ENCODE measurements at regions not wholly inside any gene's neighbourhood (a gene's known extent, or its start where the extent isn't known, plus 50 kb on each side); places are given as distances from the start of the nearest gene placed in this dataset.

DNA sequence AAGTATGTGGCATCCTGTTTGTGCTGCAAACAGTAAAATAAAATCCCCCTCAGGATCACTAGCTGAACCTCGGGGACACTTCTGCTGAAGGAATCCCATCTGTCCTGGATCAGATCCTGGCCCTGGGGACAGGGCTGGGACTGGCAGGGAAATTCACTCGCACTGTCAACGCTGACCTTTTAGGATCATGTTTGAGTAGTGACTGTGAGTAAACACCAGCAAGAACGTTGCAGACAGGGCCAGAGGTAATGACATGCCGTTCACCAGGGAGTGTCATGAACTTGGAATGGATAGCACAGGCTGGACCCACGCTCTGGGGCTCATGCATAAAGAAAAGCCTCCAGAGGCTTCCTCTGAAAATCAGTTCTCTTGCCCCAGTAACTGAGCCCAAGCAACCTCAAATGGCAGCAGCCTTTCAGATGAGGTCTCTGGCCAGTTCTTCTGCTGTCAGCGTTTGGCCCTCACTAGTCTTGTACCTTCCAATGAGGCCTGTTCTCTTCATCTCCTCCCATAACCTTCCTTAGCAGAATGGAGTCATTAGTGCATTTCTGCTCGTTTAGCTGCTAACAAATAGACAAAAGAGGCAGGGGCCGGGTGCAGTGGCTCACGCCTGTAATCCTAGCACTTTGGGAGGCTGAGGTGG lies 51.0 kb upstream of the BARX2 start:
- no peak for DNase-seq

GRCh38 chr11:129323896-129324502 lies 51.6 kb upstream of the BARX2 start:
- DNase-seq, result peak; percentile 77

- no peak for DNase-seq
Measured at GRCh38 chr11:129322941-129323340, 52.7 kb upstream of the BARX2 start.

DNA sequence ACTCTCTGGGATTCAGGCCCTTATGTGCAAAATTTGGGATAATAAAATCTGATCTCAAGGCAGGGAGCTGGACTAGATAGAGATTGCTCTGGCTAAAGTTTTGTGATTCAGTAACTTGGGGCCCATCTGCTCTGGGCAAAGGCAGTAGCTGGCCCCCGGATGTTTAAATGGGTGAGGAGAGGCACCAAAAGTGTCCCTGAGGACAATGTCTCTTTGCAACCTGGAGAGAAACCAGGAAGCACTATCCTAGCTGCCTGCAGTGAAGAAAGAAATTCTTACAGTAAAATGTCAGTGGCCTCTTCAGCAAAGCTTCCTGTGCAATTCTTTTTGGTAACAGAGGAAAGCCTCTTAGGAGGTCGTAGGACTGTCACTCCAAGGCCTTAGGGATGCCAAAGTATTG lies 54.6 kb upstream of the BARX2 start:
- DNase-seq, result no peak

GRCh38 chr11:129320494-129320893 lies 55.2 kb upstream of the BARX2 start:
- no peak for DNase-seq

GRCh38 chr11:129319751-129320150 lies 55.9 kb upstream of the BARX2 start:
- DNase-seq, result no peak

DNA sequence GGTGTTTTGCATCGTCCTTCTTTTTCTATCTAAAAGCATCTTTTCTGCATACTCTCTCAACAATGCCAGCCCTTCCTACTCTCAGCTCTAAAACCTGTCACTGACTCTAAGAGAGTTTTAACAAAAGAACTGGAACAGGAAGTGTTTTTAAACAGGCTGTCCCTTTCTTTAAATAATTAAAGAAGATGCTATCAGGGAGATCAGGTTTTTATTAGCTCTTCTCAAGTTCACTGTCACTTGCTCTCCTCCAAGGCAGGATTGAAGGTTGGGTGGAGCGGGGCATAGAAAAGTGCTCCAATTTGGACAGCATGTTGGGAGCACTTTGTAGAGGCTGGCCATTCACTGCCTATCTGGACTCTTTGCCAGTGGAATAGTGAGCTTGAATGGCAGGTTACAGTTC lies 56.4 kb upstream of the BARX2 start:
- DNase-seq, result no peak

DNA sequence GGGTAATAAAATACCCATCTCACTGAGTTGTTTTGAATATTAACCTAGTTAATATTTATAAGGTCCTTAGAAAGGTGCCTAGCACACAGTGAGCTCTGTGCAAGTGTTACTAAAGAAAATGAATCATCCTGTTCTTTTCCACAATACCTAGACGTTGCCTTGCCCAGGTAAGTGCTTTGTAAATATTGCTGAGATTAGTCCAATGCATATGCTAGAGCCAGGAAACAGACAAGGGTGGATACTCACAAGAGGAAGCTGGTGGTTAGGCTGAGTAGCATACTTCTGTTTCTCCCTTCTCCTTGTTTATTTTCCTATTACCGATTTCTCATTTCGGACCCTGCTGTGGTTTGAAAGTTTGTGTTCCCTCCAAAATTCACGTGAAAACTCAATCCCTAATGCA lies 58.1 kb upstream of the BARX2 start:
- DNase-seq, result no peak

DNA sequence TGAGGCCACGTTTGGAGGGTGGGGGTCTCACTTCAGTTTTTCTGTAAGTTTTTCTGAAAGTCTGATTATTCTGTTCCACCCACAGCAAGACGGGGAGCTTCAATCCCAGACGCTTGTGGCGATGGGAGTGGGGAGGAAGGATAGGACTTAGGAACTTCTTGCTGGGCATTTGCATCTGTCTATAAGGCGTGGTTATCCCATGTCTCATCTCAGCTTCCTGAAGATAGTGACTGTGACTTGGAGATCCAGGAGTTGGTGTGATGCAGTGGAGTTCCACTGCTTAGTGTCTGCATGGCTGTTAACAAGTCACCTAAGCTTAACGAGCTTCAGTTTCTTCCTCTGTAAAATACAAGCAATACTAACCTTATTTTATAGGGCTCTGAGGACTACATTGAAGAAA lies 58.9 kb upstream of the BARX2 start:
- DNase-seq, result no peak

DNA sequence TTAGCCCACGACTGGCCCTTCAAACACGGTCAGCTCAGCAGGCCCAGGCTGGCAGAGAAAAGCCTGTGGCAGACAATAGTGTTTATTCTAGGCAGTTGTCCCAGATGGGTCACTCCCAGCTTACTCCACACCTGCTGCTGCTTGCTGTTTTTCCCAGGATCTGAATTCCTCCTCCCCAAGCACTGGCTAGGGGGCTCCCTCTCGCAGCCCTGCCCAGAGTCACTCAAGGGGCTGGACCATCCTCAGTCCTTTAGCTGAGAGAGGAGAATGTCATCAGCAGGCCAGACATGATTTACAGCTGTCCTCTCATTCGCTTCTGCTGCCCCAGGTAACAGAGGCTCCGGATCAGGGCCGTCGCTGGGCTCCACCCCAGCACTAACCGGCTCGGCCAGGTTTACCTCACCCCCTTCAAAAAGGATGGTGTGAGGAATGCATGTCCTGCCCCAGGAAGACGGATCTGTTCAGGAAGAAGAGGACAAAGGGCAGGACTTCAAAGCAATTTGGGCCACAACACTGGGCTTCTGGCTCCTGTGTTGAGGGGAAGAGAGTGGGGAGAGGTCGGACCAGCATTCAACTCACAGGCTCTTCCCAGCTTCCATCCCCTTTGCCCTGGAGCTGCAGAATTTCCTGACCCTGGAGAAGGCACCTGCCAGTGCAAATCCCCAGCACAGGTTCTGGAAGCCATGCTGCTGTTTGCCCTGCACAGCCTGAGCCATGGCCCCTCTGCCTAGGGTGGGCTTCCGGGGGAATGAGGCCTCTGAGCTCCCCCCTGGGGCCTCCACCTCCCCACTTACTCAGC lies 59.7 kb upstream of the BARX2 start:
- DNase-seq, result no peak

DNA sequence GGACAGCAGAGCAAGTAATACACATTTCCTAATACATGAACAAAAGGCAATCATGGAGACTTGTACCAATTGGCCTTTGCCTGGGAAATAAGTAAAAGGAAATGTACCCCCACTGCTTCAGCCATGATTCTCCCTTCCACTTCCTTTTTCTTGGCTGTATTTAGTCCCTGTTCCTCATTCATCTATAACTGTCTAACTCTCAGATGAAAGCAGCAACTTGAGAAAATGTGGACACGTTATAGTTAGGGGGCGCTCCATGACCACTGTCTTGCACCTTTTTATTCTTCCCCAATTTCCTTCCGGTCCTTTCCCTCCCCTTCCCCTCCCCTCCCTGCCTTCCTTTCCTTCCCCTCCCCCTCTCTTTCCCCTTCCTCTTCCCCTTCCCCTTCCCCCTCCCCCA lies 61.3 kb upstream of the BARX2 start:
- peak; percentile 13 for DNase-seq

DNA sequence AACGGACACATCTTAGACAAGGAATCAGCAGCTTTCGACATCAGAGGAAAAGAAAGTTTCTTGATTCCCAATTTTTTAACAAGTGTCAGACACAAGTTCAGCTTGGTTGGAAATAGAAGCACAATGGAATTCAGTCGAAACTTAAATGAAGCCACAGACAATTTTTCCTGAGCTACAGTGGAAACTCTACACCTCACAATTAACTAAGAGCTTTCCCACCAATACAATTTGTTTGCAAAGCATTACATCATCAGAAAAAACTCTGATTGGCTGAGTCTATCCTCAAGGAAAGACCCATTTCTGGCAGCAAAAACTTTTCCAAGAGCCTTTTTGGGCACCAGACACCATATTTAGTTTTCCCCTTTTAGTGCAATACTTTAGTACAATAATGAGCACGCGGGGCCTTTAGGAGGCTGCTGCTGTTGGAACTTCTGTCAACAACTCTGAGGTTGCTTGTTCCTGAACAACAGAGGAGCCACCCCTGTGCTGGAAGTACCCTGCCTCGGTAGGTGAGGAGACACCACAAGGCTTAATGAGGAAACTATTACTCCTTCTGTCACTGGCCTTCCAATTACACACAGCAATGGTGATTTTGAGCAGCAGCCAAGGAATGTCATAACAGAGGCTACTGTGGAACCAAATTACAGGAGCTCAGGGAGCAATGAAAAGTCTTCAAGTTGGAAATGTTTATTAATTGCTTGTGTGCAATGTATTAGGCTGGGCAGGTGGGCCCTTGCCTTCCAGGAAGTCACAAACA lies 61.9 kb upstream of the BARX2 start:
- DNase-seq, result no peak

DNA sequence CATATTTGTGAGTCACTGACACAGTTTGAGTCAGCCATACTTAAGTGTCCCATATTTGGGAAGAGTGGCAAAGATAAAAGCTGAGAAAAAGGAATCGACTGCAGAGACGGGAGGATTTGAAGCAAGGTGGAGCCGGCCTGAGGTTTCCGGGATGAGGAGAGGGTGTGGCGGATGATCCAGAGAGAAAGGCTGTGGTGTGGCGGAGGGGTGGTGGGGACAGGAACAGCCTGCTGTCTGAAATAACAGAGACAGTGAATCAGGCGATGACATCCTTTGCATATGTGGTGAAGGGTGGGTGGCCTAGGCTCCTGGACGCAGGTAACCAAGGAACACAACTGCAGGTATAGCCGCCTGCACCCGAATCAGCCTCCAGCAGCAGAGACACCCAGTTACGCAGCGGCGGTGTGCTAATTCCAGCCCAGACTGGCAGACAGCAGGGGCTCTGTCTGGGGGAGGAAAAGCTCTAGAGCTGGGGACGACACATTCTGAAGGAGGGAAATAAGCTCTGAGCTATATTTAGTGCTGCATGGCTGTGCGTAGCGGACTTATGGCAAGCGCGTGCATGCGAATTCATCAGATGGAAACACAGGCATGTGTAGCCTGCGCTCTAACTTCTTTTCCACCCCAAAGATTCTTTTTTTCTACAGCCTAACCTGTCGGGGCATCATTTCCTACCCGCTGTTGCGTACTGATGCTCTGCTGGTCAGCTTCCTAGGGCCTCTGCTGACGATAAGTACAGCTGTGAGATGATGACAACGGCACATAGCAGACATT lies 62.7 kb upstream of the BARX2 start:
- DNase-seq, result no peak

DNA sequence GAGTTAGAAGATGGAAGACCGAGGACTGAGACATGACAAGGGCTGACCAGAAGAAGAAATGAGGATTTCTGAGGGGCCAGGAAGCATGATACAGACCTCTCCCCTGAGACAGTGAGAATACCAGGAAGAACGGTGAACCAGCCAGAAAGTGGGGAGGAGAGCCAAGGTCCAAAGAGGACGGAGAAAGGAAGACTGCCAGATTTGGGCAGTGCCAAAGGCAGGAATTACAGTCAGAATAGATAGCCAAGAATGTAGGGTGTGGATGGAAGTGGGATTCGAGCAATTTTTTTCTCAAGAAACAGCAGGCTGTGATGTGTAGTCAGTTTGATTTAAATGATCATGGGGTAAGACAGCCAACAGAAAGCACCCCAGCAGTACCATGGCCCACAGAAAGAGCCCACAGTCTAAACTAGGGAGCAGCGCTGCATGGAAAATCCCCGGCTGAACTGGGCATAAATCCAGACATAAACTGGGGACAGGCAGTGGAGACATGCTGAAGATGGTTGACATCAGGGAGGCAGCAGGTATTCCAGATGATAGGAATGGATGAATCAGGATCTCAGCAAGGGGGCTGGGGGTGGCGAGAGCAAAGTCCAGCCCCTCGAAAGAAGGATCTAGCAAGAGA lies 67.3 kb upstream of the BARX2 start:
- no peak for DNase-seq

DNA sequence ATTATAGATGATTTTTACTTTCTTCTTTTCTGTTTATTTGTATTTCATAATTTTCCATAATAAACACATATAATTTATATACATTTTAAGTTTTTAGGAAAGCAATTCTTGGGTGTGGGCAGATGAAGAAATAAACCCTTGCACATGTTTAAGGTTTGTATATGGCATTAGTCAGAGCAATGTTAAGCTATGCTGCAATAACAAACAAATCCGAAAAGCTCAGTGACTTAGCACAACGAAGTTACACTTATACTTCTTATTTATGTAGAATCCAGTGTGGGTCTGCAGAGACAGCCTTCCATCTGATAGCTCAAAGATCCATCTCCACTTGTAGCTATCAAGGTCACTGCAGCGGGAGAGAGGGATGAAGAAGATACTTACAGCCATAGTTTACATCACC lies 68.5 kb upstream of the BARX2 start:
- DNase-seq, result no peak

GRCh38 chr11:129302386-129303101 lies 73.1 kb upstream of the BARX2 start:
- no peak for DNase-seq

GRCh38 chr11:129300099-129300498 lies 75.5 kb upstream of the BARX2 start:
- DNase-seq, result no peak

DNA sequence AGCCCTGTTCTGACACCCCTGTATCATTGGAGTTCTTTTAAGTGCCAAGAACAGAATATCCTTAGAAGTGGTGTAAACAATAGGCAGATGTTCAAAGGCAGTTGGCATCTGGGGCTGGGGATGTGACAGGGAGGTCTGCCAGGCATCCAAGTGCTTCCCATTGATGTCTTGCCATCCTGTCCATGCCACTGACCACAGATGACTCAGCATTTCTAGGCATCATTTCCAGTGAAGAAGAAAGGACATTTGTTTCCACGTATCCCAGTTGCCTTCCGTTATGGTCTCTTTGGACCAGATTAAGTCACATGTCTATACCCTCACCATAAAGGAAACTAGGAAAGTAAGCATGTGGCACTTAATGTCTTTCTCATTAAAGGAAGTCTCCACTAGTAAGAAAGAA lies 76.7 kb upstream of the BARX2 start:
- DNase-seq, result peak; percentile 31

DNA sequence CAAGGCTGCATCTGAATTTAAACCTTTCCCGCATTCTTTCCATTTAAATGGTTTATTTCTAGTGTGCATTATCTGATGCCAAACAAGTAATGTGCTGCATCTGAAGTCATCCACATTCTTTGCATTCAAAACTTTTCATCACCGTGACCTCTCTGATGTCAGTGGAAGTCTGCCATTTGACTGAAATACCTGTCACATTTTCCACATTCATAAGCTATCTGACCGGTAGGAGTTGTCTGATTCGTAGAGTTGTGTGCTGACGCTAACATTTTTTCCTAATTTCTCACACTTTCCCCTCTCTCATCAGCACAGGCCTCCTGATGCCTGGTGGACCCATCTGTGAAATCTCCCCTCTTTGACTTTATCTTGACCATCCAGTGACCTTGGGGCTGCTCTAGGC lies 79.9 kb upstream of the BARX2 start:
- DNase-seq, result no peak

GRCh38 chr11:129292771-129293170 lies 82.9 kb upstream of the BARX2 start:
- no peak for DNase-seq

DNA sequence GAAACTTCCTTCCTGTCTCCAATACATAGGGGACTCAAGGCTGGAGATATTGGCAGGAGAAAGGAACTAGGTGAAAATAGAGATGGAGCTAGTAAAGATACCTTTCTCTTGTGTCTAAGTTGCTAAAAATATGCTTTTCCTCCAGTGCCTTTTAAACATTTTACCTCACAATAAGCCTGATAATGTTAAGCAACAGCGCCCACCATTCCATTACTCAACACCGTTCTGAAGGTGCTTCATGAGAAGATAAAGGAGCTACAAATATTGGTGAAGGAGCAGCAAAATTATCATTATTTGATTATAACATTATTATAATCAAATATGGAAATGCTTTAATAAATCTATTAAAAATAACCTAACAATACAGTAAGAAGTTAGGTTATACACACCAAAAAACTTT lies 83.6 kb upstream of the BARX2 start:
- DNase-seq, result no peak

DNA sequence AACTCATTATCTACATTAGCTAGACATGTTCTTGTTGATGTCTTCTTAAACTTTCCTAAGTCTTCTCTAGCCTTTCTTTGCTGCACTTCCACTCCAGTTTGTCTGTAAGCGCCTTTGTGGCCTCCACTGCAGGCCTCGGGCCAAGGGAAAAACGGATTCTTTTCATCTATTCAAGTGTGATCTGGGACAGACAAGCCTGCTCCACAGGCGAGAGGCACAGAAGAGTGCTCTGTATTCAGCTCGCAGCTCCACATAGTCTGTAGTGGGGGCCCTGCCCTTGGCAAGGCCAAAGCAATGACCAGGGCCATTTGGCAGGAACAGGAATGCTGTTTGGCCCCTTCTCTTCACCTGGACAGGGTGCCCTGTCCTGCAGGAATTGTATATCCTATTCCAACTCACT lies 84.1 kb upstream of the BARX2 start:
- DNase-seq, result no peak

Data from hematopoietic multipotent progenitor cell treated with erythropoietin and hydrocortisone succinate and interleukin-3 and kit ligand, for 4 days (in vitro differentiated cells).